ENCODE measurements at regions not wholly inside any gene's neighbourhood (a gene's known extent, or its start where the extent isn't known, plus 50 kb on each side); places are given as distances from the start of the nearest gene placed in this dataset.
A peak's percentile ranks its signal among the peaks of the same experiment; 100 is the strongest.

DNA sequence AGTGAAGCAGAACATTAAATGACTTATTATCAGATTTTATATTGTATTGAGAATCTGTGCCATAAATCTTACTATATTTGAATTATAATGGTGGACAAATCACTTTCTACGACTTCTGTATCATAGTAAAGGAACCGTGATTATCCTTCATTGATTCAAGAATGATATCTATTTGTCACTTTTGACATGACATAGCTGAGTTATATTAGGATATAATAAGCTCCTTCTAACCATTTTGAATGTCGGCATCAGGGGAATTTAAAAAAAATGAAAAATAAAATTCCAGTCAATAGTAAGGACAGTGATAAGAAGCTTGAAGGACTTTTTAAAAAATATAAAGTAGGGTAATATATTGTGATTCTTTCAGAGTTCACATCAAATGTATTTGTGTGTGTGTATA is 338.9 kb upstream of the ACO1 start:
- 62% methylated on average over 3 of the region's 3 CpGs for WGBS (ENCODE audit: insufficient coverage, low coverage, low lambda C conversion rate, missing lambda C conversion rate)
- DNase-seq (no peak), ATAC-seq (no peak)
- TF ChIP-seq, protein P1, sequence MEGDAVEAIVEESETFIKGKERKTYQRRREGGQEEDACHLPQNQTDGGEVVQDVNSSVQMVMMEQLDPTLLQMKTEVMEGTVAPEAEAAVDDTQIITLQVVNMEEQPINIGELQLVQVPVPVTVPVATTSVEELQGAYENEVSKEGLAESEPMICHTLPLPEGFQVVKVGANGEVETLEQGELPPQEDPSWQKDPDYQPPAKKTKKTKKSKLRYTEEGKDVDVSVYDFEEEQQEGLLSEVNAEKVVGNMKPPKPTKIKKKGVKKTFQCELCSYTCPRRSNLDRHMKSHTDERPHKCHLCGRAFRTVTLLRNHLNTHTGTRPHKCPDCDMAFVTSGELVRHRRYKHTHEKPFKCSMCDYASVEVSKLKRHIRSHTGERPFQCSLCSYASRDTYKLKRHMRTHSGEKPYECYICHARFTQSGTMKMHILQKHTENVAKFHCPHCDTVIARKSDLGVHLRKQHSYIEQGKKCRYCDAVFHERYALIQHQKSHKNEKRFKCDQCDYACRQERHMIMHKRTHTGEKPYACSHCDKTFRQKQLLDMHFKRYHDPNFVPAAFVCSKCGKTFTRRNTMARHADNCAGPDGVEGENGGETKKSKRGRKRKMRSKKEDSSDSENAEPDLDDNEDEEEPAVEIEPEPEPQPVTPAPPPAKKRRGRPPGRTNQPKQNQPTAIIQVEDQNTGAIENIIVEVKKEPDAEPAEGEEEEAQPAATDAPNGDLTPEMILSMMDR (IDR thresholded peaks at IDR 0.05) = no peak
- TF ChIP-seq POLR2A (IDR thresholded peaks at IDR 0.05) = no peak
- H3K4me3 ChIP-seq = no peak overlapping the region
- no peaks in the 10 kb centered on the region for H3K36me3 ChIP-seq
- H3K27me3 ChIP-seq = no peaks in the 10 kb centered on the region
- H3K27ac ChIP-seq = no peak overlapping the region
- no peaks in the 10 kb centered on the region for H3K9me3 ChIP-seq
- H3K4me1 ChIP-seq = no peaks in the 10 kb centered on the region
- intact Hi-C loops (cut with DNase I) = no loop called here

DNA sequence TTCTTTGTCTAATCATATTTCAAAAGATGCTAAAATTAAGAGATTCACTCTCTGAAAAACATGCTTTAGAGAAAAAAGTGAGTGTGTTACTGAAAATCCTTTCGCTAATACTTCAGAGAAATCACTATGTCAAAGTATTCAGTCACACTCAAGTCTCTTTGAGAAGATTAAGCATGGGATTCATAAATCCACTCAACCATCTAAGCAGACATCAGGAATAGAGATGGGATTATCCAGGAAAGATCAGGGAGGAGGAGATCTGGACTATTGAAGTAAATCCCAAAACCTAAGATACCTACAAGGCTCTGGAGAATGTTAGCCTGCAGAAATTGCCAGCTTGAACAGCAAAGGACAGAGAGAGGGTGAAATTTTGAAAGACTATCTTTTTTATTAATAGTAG is 317.2 kb upstream of the ACO1 start:
- no peak overlapping the region for H3K27ac ChIP-seq
- H3K9me3 ChIP-seq = no peaks in the 10 kb centered on the region
- no peak overlapping the region for H3K4me3 ChIP-seq
- intact Hi-C loops (cut with DNase I) = no loop called here
- 90% methylated on average over 1 of the region's 1 CpG for WGBS (ENCODE audit: insufficient coverage, low coverage, low lambda C conversion rate, missing lambda C conversion rate)
- no peak for TF ChIP-seq POLR2A (IDR thresholded peaks at IDR 0.05)
- TF ChIP-seq, protein P1 (IDR thresholded peaks at IDR 0.05) = no peak
- no peak for DNase-seq
- no peak for ATAC-seq
- no peaks in the 10 kb centered on the region for H3K36me3 ChIP-seq
- no peaks in the 10 kb centered on the region for H3K4me1 ChIP-seq
- no peaks in the 10 kb centered on the region for H3K27me3 ChIP-seq

DNA sequence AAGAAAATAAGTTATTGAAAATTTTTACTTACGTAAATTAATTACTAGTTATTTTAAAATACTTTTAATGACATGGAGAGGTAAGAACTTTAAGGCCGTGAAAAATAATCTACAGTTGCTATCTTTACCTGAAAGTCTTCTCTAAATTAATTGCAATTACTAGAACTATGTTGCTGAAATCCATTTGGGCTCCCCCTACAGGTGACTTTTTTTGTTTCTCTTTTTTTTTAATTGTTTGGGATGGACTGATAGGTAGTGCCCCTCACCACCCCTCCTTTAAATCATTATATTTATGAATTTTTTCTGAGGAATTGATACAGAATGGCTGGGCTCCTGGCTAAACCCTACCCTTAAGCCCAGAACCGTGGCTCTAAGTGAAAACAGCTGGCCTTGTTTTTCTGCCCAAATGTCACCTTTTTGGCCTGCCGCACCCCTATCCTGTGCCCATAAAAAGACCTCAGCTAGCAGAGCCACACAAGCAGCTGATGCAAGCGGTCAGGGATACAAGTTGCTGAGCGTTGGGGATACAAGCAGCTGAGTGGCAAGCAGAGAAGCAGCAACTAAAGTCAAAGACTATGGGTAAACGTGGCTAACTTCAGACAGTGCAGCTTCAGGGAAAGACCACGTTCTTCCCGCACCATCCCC is 315.2 kb upstream of the ACO1 start:
- no peaks in the 10 kb centered on the region for H3K36me3 ChIP-seq
- H3K4me1 ChIP-seq = no peaks in the 10 kb centered on the region
- H3K27me3 ChIP-seq = no peaks in the 10 kb centered on the region
- DNase-seq (no peak), ATAC-seq (no peak)
- intact Hi-C loops (cut with DNase I) = no loop called here
- H3K9me3 ChIP-seq = no peaks in the 10 kb centered on the region
- no peak for TF ChIP-seq POLR2A (IDR thresholded peaks at IDR 0.05)
- TF ChIP-seq, protein P1 (IDR thresholded peaks at IDR 0.05) = peak; percentile 12 to 44 (median 34)
- WGBS (ENCODE audit: insufficient coverage, low coverage, low lambda C conversion rate, missing lambda C conversion rate) = 29% methylated on average over 4 of the region's 9 CpGs
- H3K4me3 ChIP-seq = no peak overlapping the region
- H3K27ac ChIP-seq = no peak overlapping the region

DNA sequence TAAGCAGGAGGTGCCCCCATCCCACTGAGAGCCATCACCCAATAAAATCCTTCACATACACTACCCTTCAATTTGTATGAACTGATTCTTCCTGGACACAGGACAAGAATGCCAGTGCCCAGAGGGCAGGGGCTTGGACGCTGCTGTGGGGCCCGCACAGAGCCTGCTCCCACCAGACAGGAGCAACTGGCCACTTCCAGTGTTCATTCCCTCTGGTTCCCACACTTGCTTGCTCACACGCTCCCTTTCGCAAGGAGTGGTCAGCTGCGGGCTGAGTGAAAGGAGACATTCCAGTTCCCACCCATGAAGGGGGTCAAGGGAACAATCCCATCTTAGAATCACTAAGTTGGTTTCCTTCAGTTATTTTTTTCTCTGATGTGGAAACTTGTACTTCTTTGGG is 314.5 kb upstream of the ACO1 start:
- H3K27me3 ChIP-seq = no peaks in the 10 kb centered on the region
- TF ChIP-seq, protein P1 (IDR thresholded peaks at IDR 0.05) = no peak
- TF ChIP-seq POLR2A (IDR thresholded peaks at IDR 0.05) = no peak
- no peaks in the 10 kb centered on the region for H3K36me3 ChIP-seq
- 76% methylated on average over 4 of the region's 5 CpGs for WGBS (ENCODE audit: insufficient coverage, low coverage, low lambda C conversion rate, missing lambda C conversion rate)
- ATAC-seq = no peak
- no peak overlapping the region for H3K4me3 ChIP-seq
- no peak overlapping the region for H3K27ac ChIP-seq
- no peak for DNase-seq
- no peaks in the 10 kb centered on the region for H3K9me3 ChIP-seq
- intact Hi-C loops (cut with DNase I) = no loop called here
- H3K4me1 ChIP-seq = no peaks in the 10 kb centered on the region

DNA sequence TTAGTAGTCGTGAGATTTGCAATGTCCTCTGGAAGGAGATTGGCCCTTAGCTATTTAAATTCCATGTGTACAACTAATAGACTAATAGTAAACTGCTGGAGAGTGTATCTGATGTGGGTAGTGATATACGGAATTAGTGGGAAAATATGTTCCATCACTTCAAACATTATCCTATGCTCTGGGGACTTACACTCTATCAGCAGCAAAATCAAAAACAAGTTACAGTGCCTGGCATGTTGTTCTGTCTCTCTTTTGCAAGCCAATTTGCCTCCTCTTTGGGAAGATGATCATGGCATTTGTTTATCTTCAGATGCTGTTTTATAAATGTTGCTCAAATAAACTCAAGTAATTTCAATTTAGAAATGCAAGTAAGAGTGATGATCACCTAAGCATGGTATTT is 311.9 kb upstream of the ACO1 start:
- H3K27ac ChIP-seq = no peak overlapping the region
- intact Hi-C loops (cut with DNase I) = no loop called here
- DNase-seq (no peak), ATAC-seq (no peak)
- H3K4me1 ChIP-seq = no peaks in the 10 kb centered on the region
- H3K27me3 ChIP-seq = no peaks in the 10 kb centered on the region
- no peak overlapping the region for H3K4me3 ChIP-seq
- H3K36me3 ChIP-seq = no peaks in the 10 kb centered on the region
- no peak for TF ChIP-seq POLR2A (IDR thresholded peaks at IDR 0.05)
- TF ChIP-seq, protein P1 (IDR thresholded peaks at IDR 0.05) = no peak
- no peaks in the 10 kb centered on the region for H3K9me3 ChIP-seq
- WGBS (ENCODE audit: insufficient coverage, low coverage, low lambda C conversion rate, missing lambda C conversion rate) = 26% methylated on average over 2 of the region's 2 CpGs

All from right lobe of liver (tissue), 6 donors.